ENCODE measurements at regions not wholly inside any gene's neighbourhood (a gene's known extent, or its start where the extent isn't known, plus 50 kb on each side); places are given as distances from the start of the nearest gene placed in this dataset.

GRCh38 chr12:89019439-89020120 lies 332.7 kb downstream of the DUSP6 start:
- peak; percentile 34 for DNase-seq (ENCODE audit: low read depth, low spot score)
- ChIA-PET CTCF (interaction anchor here (0.6 to 6.2 kb wide), 41 partner anchors 9 to 908 kb away, joined by 3 to 265 read pairs (median 4); partner anchors contain the start of genes DUSP6, GALNT4 and POC1B), POLR2A (no interaction called here)
- TF ChIP-seq CTCF (IDR thresholded peaks at IDR 0.05; ENCODE audit: insufficient read depth, low read length, missing control alignments) = peak; percentile 91
- H3K4me3 ChIP-seq (ENCODE audit: low read depth, low read length) = peak overlapping the region; percentile 52

GRCh38 chr12:89016970-89017778 lies 335.1 kb downstream of the DUSP6 start:
- ChIA-PET POLR2A (no interaction called here), CTCF (interaction anchor here (0.6 to 6.2 kb wide), 44 partner anchors 8 to 909 kb away, joined by 3 to 265 read pairs (median 4); partner anchors contain the start of genes GALNT4 and POC1B)
- TF ChIP-seq CTCF (IDR thresholded peaks at IDR 0.05; ENCODE audit: insufficient read depth, low read length, missing control alignments) = peak; percentile 55
- no peak for DNase-seq (ENCODE audit: low read depth, low spot score)
- peak overlapping the region; percentile 37 for H3K4me3 ChIP-seq (ENCODE audit: low read depth, low read length)

GRCh38 chr12:89015419-89015818 lies 336.9 kb downstream of the DUSP6 start:
- H3K4me3 ChIP-seq (ENCODE audit: low read depth, low read length) = no peak overlapping the region
- DNase-seq (ENCODE audit: low read depth, low spot score) = no peak
- ChIA-PET CTCF (interaction anchor here (0.7 to 4.9 kb wide), 10 partner anchors 15 to 516 kb away, joined by 3 to 21 read pairs (median 4); partner anchors contain the start of genes GALNT4 and POC1B), POLR2A (no interaction called here)
- no peak for TF ChIP-seq CTCF (IDR thresholded peaks at IDR 0.05; ENCODE audit: insufficient read depth, low read length, missing control alignments)

DNA sequence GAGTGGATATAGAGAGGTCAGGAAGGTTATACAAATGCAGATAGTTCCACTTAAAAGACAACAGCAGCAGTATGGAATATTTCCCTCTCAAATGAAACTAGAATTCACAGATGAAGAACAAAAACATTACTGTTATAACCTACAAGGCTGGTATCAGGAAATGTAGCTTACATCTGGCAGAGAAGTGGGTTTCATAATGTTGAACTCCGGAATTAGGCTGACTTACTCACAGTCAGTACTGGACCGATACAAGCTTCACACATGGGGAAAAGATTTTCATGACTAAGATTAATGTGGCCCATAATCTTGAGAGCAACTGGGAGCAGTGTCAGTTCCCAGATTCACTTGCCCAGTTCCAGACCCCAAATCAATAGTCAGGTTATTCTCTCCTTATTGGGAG lies 353.9 kb downstream of the DUSP6 start:
- POLR2A ChIA-PET = no interaction called here
- CTCF ChIA-PET = no interaction called here
- no peak for DNase-seq (ENCODE audit: low read depth, low spot score)

GRCh38 chr12:88996200-88996788 lies 356.0 kb downstream of the DUSP6 start:
- no peak overlapping the region for H3K4me3 ChIP-seq (ENCODE audit: low read depth, low read length)
- TF ChIP-seq CTCF (IDR thresholded peaks at IDR 0.05; ENCODE audit: insufficient read depth, low read length, missing control alignments) = no peak

More for the DNA sequence above, 353.9 kb downstream of the DUSP6 start:
- no peak for TF ChIP-seq CTCF (IDR thresholded peaks at IDR 0.05; ENCODE audit: insufficient read depth, low read length, missing control alignments)
- H3K4me3 ChIP-seq (ENCODE audit: low read depth, low read length) = no peak overlapping the region

More at GRCh38 chr12:88996200-88996788, 356.0 kb downstream of the DUSP6 start:
- ChIA-PET POLR2A (no interaction called here), CTCF (no interaction called here)
- no peak for DNase-seq (ENCODE audit: low read depth, low spot score)
